WTC11 (cell line): ENCODE measurements at regions not wholly inside any gene's neighbourhood (a gene's known extent, or its start where the extent isn't known, plus 50 kb on each side); places are given as distances from the start of the nearest gene placed in this dataset.

Experiments used
- ATAC-seq: fragments of 200-7000 bp; cut with Tn5 transposase; 2 replicates; pipeline ENCODE4 v1.10.0; 2021; ENCODE audit warnings: mild to moderate bottlenecking, moderate library complexity
- CTCF ChIA-PET: fragments of 300-600 bp; sonication (Branson Sonifier 250); formaldehyde crosslinking; loops from one replicate; lab custom pipeline; 2021; ENCODE audit warnings: antibody characterized with exemption; lab: Charles Lee
- POLR2A ChIA-PET: fragments of 350-600 bp; sonication (Branson Sonifier 250); formaldehyde crosslinking; loops from one replicate; lab custom pipeline; 2021; ENCODE audit warnings: antibody characterized with exemption; lab: Charles Lee
- DNase-seq: peaks from one replicate; pipeline ENCODE4 v3.0.0; 2021; ENCODE audit warnings: low spot score
- H3K27ac Mint-ChIP-seq: 2 replicates; pipeline ENCODE4 v1.8.0; 2021; ENCODE audit warnings: mixed read lengths
- H3K27me3 Mint-ChIP-seq: 2 replicates; pipeline ENCODE4 v1.8.0; 2021; ENCODE audit warnings: low read depth, mild to moderate bottlenecking, moderate library complexity, mixed read lengths
- H3K36me3 Mint-ChIP-seq: 2 replicates; pipeline ENCODE4 v1.8.0; 2021; ENCODE audit warnings: mixed read lengths
- H3K4me1 Mint-ChIP-seq: 2 replicates; pipeline ENCODE4 v1.8.0; 2022; ENCODE audit warnings: mixed read lengths
- H3K4me3 Mint-ChIP-seq: 2 replicates; pipeline ENCODE4 v1.8.0; 2021; ENCODE audit warnings: mild to moderate bottlenecking, moderate library complexity, mixed read lengths
- H3K9me3 Mint-ChIP-seq: 2 replicates; pipeline ENCODE4 v1.8.0; 2021; ENCODE audit warnings: mixed read lengths
- CREM ChIP-seq: sonication (generic); formaldehyde crosslinking; IDR thresholded peaks from 2 replicates; pipeline ENCODE4 v1.8.1; 2022; ENCODE audit warnings: mild to moderate bottlenecking, missing genetic modification reagents, moderate library complexity
- CTCF ChIP-seq: fragments of 200-600 bp; IDR thresholded peaks from 2 replicates; pipeline ENCODE4 v1.8.0; 2022; ENCODE audit warnings: antibody characterized with exemption
- FOXJ3 ChIP-seq: sonication (generic); formaldehyde crosslinking; IDR thresholded peaks from 2 replicates; pipeline ENCODE4 v1.9.0; 2021; ENCODE audit warnings: missing genetic modification reagents, mild to moderate bottlenecking, borderline replicate concordance
- GABPB1 ChIP-seq: sonication (generic); formaldehyde crosslinking; IDR thresholded peaks from 2 replicates; pipeline ENCODE4 v1.8.1; 2023; ENCODE audit warnings: mild to moderate bottlenecking, missing genetic modification reagents
- GRHL2 ChIP-seq: fragments of 250-450 bp; sonication (Bioruptor Pico); IDR thresholded peaks from 2 replicates; pipeline ENCODE4 v1.8.0; 2022; ENCODE audit warnings: mild to moderate bottlenecking, moderate library complexity; ENCODE audit not compliant: insufficient replicate concordance, severe bottlenecking
- HMGA2 ChIP-seq: fragments of 250-450 bp; sonication (Bioruptor Pico); IDR thresholded peaks from 2 replicates; pipeline ENCODE4 v1.4.0; 2021; ENCODE audit warnings: mild to moderate bottlenecking, moderate library complexity
- IRF2 ChIP-seq: sonication (generic); formaldehyde crosslinking; IDR thresholded peaks from 2 replicates; pipeline ENCODE4 v1.8.0; 2022; ENCODE audit warnings: low read depth, missing genetic modification reagents, borderline replicate concordance
- NFYB ChIP-seq: sonication (generic); formaldehyde crosslinking; conservative IDR thresholded peaks from 2 replicates; pipeline ENCODE4 v1.8.0; 2022; ENCODE audit warnings: low read depth, missing genetic modification reagents
- PRRX2 ChIP-seq: fragments of 250-450 bp; sonication (Bioruptor Pico); IDR thresholded peaks from 2 replicates; pipeline ENCODE4 v1.8.0; 2021; ENCODE audit warnings: mild to moderate bottlenecking
- SOX15 ChIP-seq: fragments of 250-450 bp; sonication (Bioruptor Pico); IDR thresholded peaks from 2 replicates; pipeline ENCODE4 v1.9.0; 2021; ENCODE audit warnings: mild to moderate bottlenecking
- SP1 ChIP-seq: sonication (generic); formaldehyde crosslinking; conservative IDR thresholded peaks from 2 replicates; pipeline ENCODE4 v1.8.1; 2022; ENCODE audit warnings: missing genetic modification reagents
- TP53 ChIP-seq: sonication (generic); formaldehyde crosslinking; IDR thresholded peaks from 2 replicates; pipeline ENCODE4 v1.8.1; 2023; ENCODE audit warnings: mild to moderate bottlenecking, missing genetic modification reagents
- ZBTB21 ChIP-seq: sonication (generic); formaldehyde crosslinking; IDR thresholded peaks from 2 replicates; pipeline ENCODE4 v1.8.1; 2023; ENCODE audit warnings: mild to moderate bottlenecking, missing genetic modification reagents, borderline replicate concordance
- ZBTB43 ChIP-seq: sonication (generic); formaldehyde crosslinking; IDR thresholded peaks from 2 replicates; pipeline ENCODE4 v1.8.1; 2023; ENCODE audit warnings: mild to moderate bottlenecking, missing genetic modification reagents
- ZNF232 ChIP-seq: sonication (generic); formaldehyde crosslinking; IDR thresholded peaks from 2 replicates; pipeline ENCODE4 v1.8.0; 2022; ENCODE audit warnings: mild to moderate bottlenecking, missing genetic modification reagents
- ZNF263 ChIP-seq: sonication (generic); formaldehyde crosslinking; IDR thresholded peaks from 2 replicates; pipeline ENCODE4 v1.8.1; 2022; ENCODE audit warnings: low read depth, mild to moderate bottlenecking, moderate library complexity, missing genetic modification reagents
- ZNF416 ChIP-seq: fragments of 250-450 bp; sonication (Bioruptor Pico); IDR thresholded peaks from 2 replicates; pipeline ENCODE4 v1.9.0; 2021; ENCODE audit warnings: mild to moderate bottlenecking, inconsistent platforms
- TF ChIP-seq, protein P1 (sequence below): fragments of 250-450 bp; sonication (Bioruptor Pico); IDR thresholded peaks from 2 replicates; pipeline ENCODE4 v1.9.0; 2021; ENCODE audit warnings: moderate library complexity, mild to moderate bottlenecking, inconsistent platforms, borderline replicate concordance
- TF ChIP-seq, protein P2 (sequence below): sonication (generic); formaldehyde crosslinking; conservative IDR thresholded peaks from 2 replicates; pipeline ENCODE4 v1.8.1; 2023; ENCODE audit warnings: mild to moderate bottlenecking, low read depth, missing genetic modification reagents, moderate library complexity
- TF ChIP-seq, protein P3 (sequence below): fragments of 250-450 bp; sonication (Bioruptor Pico); IDR thresholded peaks from 2 replicates; pipeline ENCODE4 v2.1.2; 2022; ENCODE audit warnings: mild to moderate bottlenecking, moderate library complexity
- TF ChIP-seq, protein P4 (sequence below): sonication (generic); formaldehyde crosslinking; IDR thresholded peaks from 2 replicates; pipeline ENCODE4 v1.8.0; 2022; ENCODE audit warnings: mild to moderate bottlenecking, missing genetic modification reagents

- H3K9me3 Mint-ChIP-seq: no peaks in the 10 kb centered on the region
- H3K4me3 Mint-ChIP-seq: no peak overlapping the region
- no peaks in the 10 kb centered on the region for H3K36me3 Mint-ChIP-seq
- ChIA-PET POLR2A (no interaction called here), CTCF (no interaction called here)
- no peak for DNase-seq
- ATAC-seq: no peak
- no peaks in the 10 kb centered on the region for H3K27me3 Mint-ChIP-seq
- H3K4me1 Mint-ChIP-seq: no peaks in the 10 kb centered on the region
- H3K27ac Mint-ChIP-seq: no peak overlapping the region
- TF ChIP-seq NFYB (CRISPR knock-in tag) (no peak), ZBTB21 (no peak), CREM (no peak), SOX15 (no peak), GABPB1 (CRISPR knock-in tag) (no peak), HMGA2 (no peak), FOXJ3 (CRISPR knock-in tag) (no peak), GRHL2 (CRISPR knock-in tag) (no peak), ZNF232 (CRISPR knock-in tag) (no peak), CTCF (no peak), PRRX2 (CRISPR knock-in tag) (no peak), ZNF416 (CRISPR knock-in tag) (no peak), IRF2 (CRISPR knock-in tag) (no peak)
- TF ChIP-seq, protein P1, sequence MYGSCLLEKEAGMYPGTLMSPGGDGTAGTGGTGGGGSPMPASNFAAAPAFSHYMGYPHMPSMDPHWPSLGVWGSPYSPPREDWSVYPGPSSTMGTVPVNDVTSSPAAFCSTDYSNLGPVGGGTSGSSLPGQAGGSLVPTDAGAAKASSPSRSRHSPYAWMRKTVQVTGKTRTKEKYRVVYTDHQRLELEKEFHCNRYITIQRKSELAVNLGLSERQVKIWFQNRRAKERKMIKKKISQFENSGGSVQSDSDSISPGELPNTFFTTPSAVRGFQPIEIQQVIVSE: no peak
- TF ChIP-seq, protein P2, sequence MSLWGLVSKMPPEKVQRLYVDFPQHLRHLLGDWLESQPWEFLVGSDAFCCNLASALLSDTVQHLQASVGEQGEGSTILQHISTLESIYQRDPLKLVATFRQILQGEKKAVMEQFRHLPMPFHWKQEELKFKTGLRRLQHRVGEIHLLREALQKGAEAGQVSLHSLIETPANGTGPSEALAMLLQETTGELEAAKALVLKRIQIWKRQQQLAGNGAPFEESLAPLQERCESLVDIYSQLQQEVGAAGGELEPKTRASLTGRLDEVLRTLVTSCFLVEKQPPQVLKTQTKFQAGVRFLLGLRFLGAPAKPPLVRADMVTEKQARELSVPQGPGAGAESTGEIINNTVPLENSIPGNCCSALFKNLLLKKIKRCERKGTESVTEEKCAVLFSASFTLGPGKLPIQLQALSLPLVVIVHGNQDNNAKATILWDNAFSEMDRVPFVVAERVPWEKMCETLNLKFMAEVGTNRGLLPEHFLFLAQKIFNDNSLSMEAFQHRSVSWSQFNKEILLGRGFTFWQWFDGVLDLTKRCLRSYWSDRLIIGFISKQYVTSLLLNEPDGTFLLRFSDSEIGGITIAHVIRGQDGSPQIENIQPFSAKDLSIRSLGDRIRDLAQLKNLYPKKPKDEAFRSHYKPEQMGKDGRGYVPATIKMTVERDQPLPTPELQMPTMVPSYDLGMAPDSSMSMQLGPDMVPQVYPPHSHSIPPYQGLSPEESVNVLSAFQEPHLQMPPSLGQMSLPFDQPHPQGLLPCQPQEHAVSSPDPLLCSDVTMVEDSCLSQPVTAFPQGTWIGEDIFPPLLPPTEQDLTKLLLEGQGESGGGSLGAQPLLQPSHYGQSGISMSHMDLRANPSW: no peak
- TF ChIP-seq, protein P3, sequence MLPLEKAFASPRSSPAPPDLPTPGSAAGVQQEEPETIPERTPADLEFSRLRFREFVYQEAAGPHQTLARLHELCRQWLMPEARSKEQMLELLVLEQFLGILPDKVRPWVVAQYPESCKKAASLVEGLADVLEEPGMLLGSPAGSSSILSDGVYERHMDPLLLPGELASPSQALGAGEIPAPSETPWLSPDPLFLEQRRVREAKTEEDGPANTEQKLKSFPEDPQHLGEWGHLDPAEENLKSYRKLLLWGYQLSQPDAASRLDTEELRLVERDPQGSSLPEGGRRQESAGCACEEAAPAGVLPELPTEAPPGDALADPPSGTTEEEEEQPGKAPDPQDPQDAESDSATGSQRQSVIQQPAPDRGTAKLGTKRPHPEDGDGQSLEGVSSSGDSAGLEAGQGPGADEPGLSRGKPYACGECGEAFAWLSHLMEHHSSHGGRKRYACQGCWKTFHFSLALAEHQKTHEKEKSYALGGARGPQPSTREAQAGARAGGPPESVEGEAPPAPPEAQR (CRISPR knock-in tag): no peak
- TF ChIP-seq, protein P4, sequence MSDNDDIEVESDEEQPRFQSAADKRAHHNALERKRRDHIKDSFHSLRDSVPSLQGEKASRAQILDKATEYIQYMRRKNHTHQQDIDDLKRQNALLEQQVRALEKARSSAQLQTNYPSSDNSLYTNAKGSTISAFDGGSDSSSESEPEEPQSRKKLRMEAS (CRISPR knock-in tag): no peak
Measured at GRCh38 chr11:97225794-97226193, 836.0 kb downstream of the JRKL start.

DNA sequence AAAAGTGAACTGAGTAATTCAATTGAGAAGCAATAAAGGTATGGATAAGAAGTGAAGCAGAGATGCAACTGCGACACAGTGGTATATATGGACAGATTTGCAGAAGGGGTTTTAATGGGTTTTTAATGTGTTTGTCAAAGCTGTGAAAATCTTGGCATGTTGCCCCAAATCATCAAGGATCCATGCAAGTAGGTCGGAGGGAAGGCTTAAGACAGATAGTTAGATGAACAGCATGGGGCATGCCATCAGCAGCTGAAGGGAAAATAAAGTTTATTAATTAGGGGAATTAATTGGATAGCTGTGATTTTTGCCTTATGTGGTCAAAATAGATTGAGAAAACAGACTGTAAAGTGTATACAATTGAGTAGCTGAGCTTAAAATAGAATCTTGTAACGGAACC, 840.1 kb downstream of the JRKL start:
- CTCF ChIA-PET: no interaction called here
- H3K4me3 Mint-ChIP-seq: no peak overlapping the region
- DNase-seq: no peak
- POLR2A ChIA-PET: no interaction called here
- TF ChIP-seq, protein P1: no peak
- TF ChIP-seq ZNF263 (CRISPR knock-in tag) (no peak), ZBTB43 (no peak), SP1 (CRISPR knock-in tag) (no peak), TP53 (no peak)
- TF ChIP-seq, all 79 proteins: peak for 0
- no peak for ATAC-seq
- H3K36me3 Mint-ChIP-seq: no peaks in the 10 kb centered on the region
- no peaks in the 10 kb centered on the region for H3K9me3 Mint-ChIP-seq
- no peaks in the 10 kb centered on the region for H3K27me3 Mint-ChIP-seq
- H3K4me1 Mint-ChIP-seq: no peaks in the 10 kb centered on the region
- H3K27ac Mint-ChIP-seq: no peak overlapping the region
